RPMI7951 (cell line): ENCODE measurements at regions not wholly inside any gene's neighbourhood (a gene's known extent, or its start where the extent isn't known, plus 50 kb on each side); places are given as distances from the start of the nearest gene placed in this dataset.
A peak's percentile ranks its signal among the peaks of the same experiment; 100 is the strongest.
"Not testable (repeated sequence)": the region's sequence is repeated elsewhere in the genome, so short reads cannot be mapped to it uniquely, and the experiment has no call there.

Source experiments
- DNase-seq: peaks from one replicate; pipeline ENCODE4 v3.0.0-alpha.2; 2012; ENCODE audit warnings: low read depth

DNA sequence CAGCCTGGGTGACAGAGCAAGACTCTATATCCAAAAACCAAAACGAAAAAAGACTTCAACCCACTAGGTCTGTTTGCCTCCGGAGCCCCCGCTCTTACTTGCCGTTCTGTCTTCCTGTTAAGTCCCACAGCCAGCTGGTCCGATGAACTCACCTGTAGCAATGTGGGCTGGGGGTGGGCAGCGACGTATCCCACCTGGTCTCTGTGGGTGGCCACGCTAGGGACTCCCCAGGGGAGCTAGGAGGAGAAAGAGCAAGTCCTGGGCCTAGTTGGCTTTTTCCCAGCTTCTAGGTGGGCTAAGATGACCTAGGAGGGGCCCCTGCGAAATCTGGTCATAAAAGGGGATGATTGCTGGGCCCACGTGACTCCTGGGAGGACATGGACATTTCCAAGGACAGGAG, 166.0 kb upstream of the KCNG1 start:
- DNase-seq: no peak

GRCh38 chr20:51187261-51187660, 164.4 kb upstream of the KCNG1 start:
- DNase-seq: no peak

GRCh38 chr20:51185861-51186260, 163.0 kb upstream of the KCNG1 start:
- DNase-seq: no peak

DNA sequence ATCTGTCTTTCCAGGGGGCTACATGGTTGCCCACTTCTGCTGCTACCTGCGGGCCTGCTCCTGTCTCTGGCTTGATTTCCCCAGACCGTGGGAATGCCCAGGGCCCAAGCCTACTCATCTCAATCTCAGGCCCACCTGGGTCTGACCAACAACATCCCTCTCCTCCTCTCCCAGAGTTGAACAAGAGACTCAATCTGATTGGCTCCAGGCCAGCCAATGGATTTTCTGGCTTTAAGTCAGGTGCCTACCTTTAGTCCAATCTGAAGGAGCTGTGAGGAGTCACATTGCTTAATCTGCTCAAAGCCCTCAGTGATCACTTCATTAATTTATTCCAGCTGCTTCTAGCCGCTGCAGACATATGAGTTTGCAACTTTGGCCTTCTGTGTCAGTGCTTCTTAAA, 162.4 kb upstream of the KCNG1 start:
- DNase-seq: no peak

DNA sequence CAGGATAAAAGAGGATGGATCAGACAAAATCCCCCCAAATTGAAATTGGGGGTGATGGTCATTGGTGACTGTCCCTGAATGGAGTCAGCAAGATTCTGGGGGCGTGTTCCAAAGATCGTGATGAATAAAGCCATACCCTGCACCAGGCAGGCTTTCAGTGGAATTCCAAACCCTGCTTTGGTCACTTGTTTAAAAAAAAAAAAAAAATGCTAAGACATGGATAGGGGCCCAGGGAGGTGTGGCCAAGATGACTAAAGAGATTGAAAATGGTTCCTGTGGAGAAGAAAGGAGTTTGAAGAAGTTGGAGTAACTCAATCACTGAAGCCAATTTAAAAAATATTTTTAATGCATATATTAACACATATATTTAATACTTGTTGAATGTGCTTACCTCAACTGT, 161.4 kb upstream of the KCNG1 start:
- peak; percentile 47 for DNase-seq

- DNase-seq: peak; percentile 42
Observed at GRCh38 chr20:51183451-51183850, 160.5 kb upstream of the KCNG1 start.

DNA sequence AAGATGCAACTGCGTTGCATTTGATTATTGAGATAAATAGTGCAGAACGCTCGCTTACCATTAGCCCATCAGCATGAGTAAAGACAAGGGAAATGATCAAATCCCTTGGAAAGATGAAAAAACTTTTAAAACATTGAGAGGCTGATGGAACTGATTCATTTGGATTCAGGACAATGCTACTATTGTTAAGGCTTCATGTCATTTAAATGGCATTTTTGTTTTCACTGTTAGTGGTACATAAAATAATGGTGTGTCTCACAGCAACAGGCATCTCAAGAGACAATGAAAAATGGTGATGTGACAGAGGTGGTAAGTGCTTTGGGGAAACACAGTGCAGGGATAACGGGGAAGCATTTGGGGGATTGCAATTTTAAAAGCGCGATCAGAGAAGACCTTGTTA, 159.7 kb upstream of the KCNG1 start:
- DNase-seq: peak; percentile 6

DNA sequence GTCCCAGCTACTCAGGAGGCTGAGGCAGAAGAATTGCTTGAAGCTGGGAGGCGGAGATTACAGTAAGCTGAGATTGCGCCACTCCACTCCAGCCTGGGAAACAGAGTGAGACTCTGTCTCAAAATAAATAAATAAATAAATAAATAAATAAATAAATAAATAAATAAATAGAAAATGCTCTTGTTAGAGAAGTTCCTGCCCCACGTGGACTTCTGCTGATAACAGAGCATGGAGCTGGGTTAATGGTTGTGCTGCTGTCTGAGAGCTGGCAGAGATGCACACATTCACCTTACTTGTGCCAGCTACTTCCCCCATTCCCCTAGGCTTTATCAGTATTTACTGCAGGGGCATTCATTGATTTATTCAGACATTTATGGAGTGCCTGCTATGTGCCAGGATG, 155.2 kb upstream of the KCNG1 start:
- no peak for DNase-seq

GRCh38 chr20:51176876-51177275, 154.0 kb upstream of the KCNG1 start:
- DNase-seq: peak; percentile 51

GRCh38 chr20:51176446-51176845, 153.5 kb upstream of the KCNG1 start:
- no peak for DNase-seq

DNA sequence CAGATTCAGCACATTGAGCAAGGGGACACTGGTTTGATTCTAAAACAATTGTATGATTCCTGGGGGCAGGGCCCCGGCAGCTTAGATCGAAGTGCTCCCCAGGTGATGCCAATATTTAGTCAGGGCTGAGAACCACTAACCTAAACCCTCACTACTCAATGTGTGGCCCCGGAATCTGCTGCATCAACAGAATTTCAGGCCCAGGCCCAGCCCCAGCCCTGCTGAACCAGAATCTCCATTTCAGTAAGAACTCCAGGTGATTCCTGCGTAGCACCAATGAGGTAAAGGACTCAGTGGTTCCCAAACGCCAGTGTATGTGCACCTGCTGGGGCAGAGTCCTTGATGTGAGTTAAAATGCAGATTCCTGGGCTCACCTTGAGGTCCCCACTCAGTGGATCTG, 152.8 kb upstream of the KCNG1 start:
- no peak for DNase-seq

DNA sequence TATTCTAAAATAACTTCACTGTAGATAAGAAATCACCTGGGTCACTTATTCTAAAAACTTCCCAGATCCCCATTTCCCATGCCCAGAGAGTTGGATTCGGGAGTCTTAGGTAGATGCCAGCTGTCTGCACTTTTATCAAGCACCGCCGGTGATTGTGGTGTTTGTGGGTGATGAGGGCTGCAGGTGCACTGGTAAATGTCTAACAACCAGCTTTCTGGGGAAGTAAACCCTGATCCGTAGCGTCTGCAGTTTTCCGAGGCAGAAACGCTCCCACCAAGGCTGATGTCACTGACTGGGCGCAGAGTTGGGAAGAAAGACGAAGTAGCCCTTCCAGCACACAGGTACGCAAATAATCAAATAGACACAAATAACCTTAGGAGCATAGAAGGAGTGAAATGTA, 152.2 kb upstream of the KCNG1 start:
- no peak for DNase-seq

DNA sequence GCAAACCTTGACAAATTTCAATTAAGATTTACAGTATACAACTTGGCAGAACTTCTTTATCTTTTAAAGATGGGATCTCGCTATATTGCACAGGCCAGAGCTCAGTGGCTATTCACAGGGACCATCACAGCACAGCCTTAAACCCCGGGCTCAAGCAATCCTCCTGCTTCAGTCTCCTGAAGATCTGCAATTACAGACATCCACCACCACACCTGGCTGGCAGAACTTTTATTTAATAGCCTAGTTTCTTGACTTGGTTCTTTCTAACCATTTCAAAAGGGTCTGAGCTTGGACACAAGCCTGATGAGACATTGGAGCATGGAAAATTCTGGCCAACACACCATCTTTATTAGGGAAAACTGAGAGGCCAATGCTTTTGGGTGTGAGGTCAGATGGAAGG, 151.6 kb upstream of the KCNG1 start:
- DNase-seq: no peak

GRCh38 chr20:51172558-51173428, 149.9 kb upstream of the KCNG1 start:
- peak; percentile 25 for DNase-seq

DNA sequence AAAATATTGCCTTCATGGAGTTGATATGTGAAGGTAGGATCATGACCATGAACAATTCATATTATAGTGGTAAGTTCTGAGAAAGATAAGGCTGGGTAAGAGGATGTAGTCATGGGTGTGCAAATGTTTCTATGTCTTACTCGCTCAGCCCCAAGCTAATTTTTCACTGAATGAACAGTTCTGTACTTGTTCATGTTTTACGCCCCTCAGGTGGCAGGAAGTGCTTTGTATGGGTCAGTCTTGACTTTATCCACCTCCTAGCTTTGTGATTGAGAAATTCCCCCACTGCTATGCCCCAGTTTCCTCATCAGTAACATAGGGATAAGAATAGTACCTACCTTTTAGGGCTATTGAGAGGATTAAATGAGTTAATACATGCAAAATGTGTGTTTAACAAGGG, 148.2 kb upstream of the KCNG1 start:
- no peak for DNase-seq

DNA sequence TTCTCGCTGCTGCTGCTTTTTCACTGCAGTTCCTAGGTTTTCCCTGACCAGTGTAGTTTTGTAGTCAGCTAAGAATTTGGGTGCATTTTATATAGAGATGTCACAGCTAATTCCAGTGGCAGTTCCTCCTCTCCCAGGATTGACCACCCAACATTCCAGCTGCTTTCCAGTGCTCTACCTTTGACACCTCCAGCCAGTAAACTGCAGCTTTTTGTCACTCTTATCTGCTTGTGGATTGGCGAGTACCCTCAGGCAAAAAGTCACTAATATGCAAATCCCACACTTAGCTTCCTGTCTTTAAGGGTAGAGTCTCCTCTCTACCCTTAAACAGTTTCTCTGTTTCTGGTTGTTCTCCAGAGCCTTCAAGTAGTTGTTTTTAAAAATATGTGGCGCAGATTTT, 146.9 kb upstream of the KCNG1 start:
- peak; percentile 30 for DNase-seq

- not testable (repeated sequence) for DNase-seq
Observed at GRCh38 chr20:51167911-51168310, 145.0 kb upstream of the KCNG1 start.

DNA sequence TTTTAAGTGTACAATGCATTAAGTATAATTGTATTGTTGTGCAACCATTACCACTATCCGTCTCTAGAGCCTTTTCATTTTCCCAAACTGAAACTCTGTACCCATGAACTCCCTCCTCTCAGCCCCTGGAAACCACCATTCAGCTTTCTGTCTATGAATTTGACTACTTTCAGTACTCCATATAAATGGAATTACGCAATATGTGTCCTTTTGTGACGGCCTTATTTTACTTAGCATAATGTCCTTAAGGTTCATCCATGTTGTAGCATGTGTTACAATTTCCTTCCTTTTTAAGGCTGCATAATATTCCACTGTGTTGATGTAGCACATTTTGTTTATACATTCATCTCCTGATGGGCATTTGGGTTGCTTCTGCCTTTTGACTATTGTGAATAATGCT, 143.6 kb upstream of the KCNG1 start:
- DNase-seq: no peak

DNA sequence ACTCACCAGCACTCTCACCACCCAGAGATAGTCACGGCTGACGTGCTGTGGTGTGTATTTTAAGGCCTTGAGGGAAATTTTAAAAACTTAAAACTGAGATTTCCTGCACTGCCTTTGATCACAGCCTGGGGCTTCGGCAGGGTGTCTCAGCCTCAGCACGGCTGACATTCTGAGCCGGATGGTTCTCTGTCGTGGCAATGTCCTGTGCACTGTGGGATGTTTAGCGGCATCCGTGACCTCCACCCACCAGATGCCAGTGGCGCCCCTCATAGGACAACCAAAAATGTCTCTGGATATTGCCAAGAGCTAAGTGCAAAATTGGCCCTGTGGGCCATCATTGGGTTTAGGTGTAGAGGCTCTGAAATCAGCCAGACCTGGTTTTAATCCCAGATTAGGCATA, 142.2 kb upstream of the KCNG1 start:
- no peak for DNase-seq

GRCh38 chr20:51164731-51165130, 141.8 kb upstream of the KCNG1 start:
- no peak for DNase-seq

- no peak for DNase-seq
Observed at GRCh38 chr20:51163996-51164600, 141.2 kb upstream of the KCNG1 start.

DNA sequence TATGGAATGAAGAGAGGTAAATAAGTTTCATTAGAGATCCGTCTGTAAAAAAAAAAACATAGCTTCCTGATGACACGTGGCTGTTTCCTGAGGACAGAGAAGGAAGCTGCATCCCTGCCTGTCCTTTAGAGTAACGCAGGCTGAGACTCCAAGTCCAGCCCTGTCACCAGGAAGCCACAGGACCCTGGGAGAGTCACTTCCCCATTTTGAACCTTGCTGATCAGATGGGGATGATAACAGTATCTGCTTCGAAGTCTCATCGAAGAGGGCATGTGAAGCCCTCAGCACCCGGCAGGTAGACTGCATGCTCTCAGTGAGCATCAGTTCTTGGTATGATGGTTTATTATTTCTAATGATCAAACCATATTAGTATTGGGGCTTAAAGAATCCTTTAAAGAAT, 139.1 kb upstream of the KCNG1 start:
- DNase-seq: no peak

DNA sequence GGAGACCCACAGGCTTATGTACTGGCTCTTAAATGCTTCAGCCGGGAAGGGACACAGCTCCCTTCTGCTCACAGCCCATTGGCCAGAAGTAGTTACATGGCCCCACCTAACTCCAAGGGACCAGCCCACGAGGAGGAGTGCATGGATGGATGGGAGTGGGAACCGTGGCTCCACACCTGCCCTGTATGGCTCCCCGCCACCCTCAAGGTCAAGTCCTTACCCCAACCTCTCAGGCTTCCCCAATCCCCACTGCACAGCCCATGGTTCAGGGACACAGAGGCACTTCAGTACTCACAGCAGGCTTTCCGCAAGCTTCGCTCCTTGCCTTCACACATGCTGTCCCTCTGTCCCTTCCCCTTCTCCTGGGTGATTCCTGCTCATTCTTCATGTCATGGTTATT, 137.9 kb upstream of the KCNG1 start:
- DNase-seq: no peak

DNA sequence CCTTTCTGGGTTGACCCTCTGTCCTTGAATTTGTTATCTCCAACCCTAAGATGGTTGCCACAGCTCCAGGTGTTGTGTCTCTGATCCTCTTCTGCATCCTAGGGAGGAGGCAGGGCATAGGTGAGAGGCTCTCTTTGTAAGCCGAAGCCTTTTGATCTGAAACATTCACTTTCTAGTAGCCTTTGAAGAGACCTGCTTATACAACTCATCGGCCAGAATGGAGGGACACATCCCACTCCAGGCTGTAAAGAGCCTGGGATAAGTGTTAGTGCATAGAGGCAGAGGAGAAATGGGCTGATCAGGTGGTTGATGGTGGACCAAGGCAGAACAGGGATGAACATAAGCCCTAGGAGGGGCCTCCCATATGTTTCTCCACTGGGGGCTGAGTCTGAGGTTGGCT, 137.1 kb upstream of the KCNG1 start:
- DNase-seq: no peak
